Activated B cell treated with CpG ODN at 0.5 μM for 24 hours (primary cell): ENCODE measurements at regions not wholly inside any gene's neighbourhood (a gene's known extent, or its start where the extent isn't known, plus 50 kb on each side); places are given as distances from the start of the nearest gene placed in this dataset.

ENCODE experiments used
- ATAC-seq: fragments of 200-7000 bp; cut with Tn5 transposase; one replicate; pipeline ENCODE4 v1.10.0; 2021; ENCODE audit warnings: low read depth, mild to moderate bottlenecking, moderate library complexity
- CTCF ChIA-PET: fragments of 350-600 bp; sonication (Branson Sonifier 250); formaldehyde crosslinking; loops from one replicate; lab custom pipeline; 2021; ENCODE audit warnings: antibody characterized with exemption; lab: Charles Lee
- POLR2A ChIA-PET: fragments of 350-600 bp; sonication (Branson Sonifier 250); formaldehyde crosslinking; loops from one replicate; lab custom pipeline; 2021; ENCODE audit warnings: antibody characterized with exemption; lab: Charles Lee
- DNase-seq: peaks from one replicate; pipeline ENCODE4 v3.0.0; 2022
- H3K27ac Mint-ChIP-seq: one replicate; pipeline ENCODE4 v1.8.0; 2020; ENCODE audit warnings: mixed read lengths
- H3K27me3 Mint-ChIP-seq: one replicate; pipeline ENCODE4 v1.8.0; 2021; ENCODE audit warnings: mixed read lengths
- H3K36me3 Mint-ChIP-seq: one replicate; pipeline ENCODE4 v1.8.0; 2021; ENCODE audit warnings: low read depth, mixed read lengths
- H3K4me1 Mint-ChIP-seq: one replicate; pipeline ENCODE4 v1.8.0; 2021; ENCODE audit warnings: mixed read lengths
- H3K4me3 Mint-ChIP-seq: one replicate; pipeline ENCODE4 v1.8.0; 2020; ENCODE audit warnings: mild to moderate bottlenecking, mixed read lengths
- H3K9me3 Mint-ChIP-seq: one replicate; pipeline ENCODE4 v1.8.0; 2020; ENCODE audit warnings: mixed read lengths
- CTCF ChIP-seq: fragments of 200-600 bp; IDR thresholded peaks from one replicate; pipeline ENCODE4 v1.8.0; 2022; ENCODE audit warnings: antibody characterized with exemption, mild to moderate bottlenecking
- intact Hi-C: fragments of 100-400 bp; cut with micrococcal nuclease; formaldehyde crosslinking; loops from one replicate; pipeline ENCODE4 v1.15.1; 2024

- ChIA-PET POLR2A (no interaction called here), CTCF (no interaction called here)
- Mint-ChIP-seq H3K36me3 (no peaks in the 10 kb centered on the region), H3K27me3 (peaks cover 10% of the 10 kb centered on the region), H3K4me1 (no peaks in the 10 kb centered on the region), H3K4me3 (no peak overlapping the region), H3K27ac (no peak overlapping the region), H3K9me3 (no peaks in the 10 kb centered on the region)
- no peak for DNase-seq
- intact Hi-C loops: no loop called here
- TF ChIP-seq CTCF: no peak
- ATAC-seq: no peak
Measured at GRCh38 chr5:148708854-148709253, 54.5 kb upstream of the HTR4 start.

GRCh38 chr5:148711961-148712360, 57.6 kb upstream of the HTR4 start:
- Mint-ChIP-seq H3K9me3 (no peaks in the 10 kb centered on the region), H3K27me3 (peaks cover 11% of the 10 kb centered on the region), H3K4me3 (no peak overlapping the region), H3K36me3 (no peaks in the 10 kb centered on the region), H3K27ac (no peak overlapping the region), H3K4me1 (no peaks in the 10 kb centered on the region)
- ATAC-seq (no peak), DNase-seq (no peak)
- no peak for TF ChIP-seq CTCF
- ChIA-PET POLR2A (no interaction called here), CTCF (no interaction called here)
- intact Hi-C loops: no loop called here

- ChIA-PET POLR2A (no interaction called here), CTCF (interaction anchor here (0.9 to 1.3 kb wide), 4 partner anchors 17 to 244 kb away, joined by 3 read pairs; no protein-coding TSS in a partner anchor)
- Mint-ChIP-seq H3K4me1 (no peaks in the 10 kb centered on the region), H3K27ac (no peak overlapping the region), H3K27me3 (peaks cover 11% of the 10 kb centered on the region), H3K9me3 (no peaks in the 10 kb centered on the region), H3K4me3 (no peak overlapping the region), H3K36me3 (no peaks in the 10 kb centered on the region)
- no peak for TF ChIP-seq CTCF
- no peak for DNase-seq
- intact Hi-C loops: no loop called here
- ATAC-seq: no peak
Measured at GRCh38 chr5:148713735-148714508, 59.6 kb upstream of the HTR4 start.

GRCh38 chr5:148716716-148717115, 62.4 kb upstream of the HTR4 start:
- POLR2A ChIA-PET: no interaction called here
- H3K27me3 Mint-ChIP-seq: peaks cover 18% of the 10 kb centered on the region

GRCh38 chr5:148717668-148718067, 63.3 kb upstream of the HTR4 start:
- intact Hi-C loops: no loop called here
- Mint-ChIP-seq H3K27me3 (peaks cover 17% of the 10 kb centered on the region), H3K9me3 (no peaks in the 10 kb centered on the region), H3K4me3 (no peak overlapping the region), H3K27ac (no peak overlapping the region), H3K4me1 (no peaks in the 10 kb centered on the region), H3K36me3 (no peaks in the 10 kb centered on the region)
- ATAC-seq (no peak), DNase-seq (no peak)
- TF ChIP-seq CTCF: no peak
- CTCF ChIA-PET: interaction anchor here (1.0 kb wide), 1 partner anchor 13 kb away, joined by 4 read pairs; no protein-coding TSS in a partner anchor
- POLR2A ChIA-PET: no interaction called here

More at GRCh38 chr5:148716716-148717115, 62.4 kb upstream of the HTR4 start:
- intact Hi-C loops: no loop called here
- Mint-ChIP-seq H3K9me3 (no peaks in the 10 kb centered on the region), H3K27ac (no peak overlapping the region), H3K36me3 (no peaks in the 10 kb centered on the region), H3K4me3 (no peak overlapping the region), H3K4me1 (no peaks in the 10 kb centered on the region)
- CTCF ChIA-PET: no interaction called here
- no peak for TF ChIP-seq CTCF
- no peak for DNase-seq
- ATAC-seq: no peak
